HEK293T (cell line): ENCODE measurements at regions not wholly inside any gene's neighbourhood (a gene's known extent, or its start where the extent isn't known, plus 50 kb on each side); places are given as distances from the start of the nearest gene placed in this dataset.

Source experiments
- CTBP1 ChIP-seq: fragments of 450-650 bp; IDR thresholded peaks from 2 replicates; pipeline ENCODE4 v1.6.1; 2016; ENCODE audit warnings: borderline replicate concordance
- FOXA1 ChIP-seq: fragments of 450-650 bp; IDR thresholded peaks from 2 replicates; pipeline ENCODE4 v1.6.1; 2016; ENCODE audit warnings: mild to moderate bottlenecking
- FOXK2 ChIP-seq: fragments of 450-650 bp; IDR thresholded peaks from 2 replicates; pipeline ENCODE4 v1.6.1; 2016; ENCODE audit warnings: mild to moderate bottlenecking
- L3MBTL2 ChIP-seq: fragments of 450-650 bp; conservative IDR thresholded peaks from 2 replicates; pipeline ENCODE4 v1.6.1; 2016; ENCODE audit warnings: mild to moderate bottlenecking
- SP1 ChIP-seq: fragments of 450-650 bp; IDR thresholded peaks from 2 replicates; pipeline ENCODE4 v1.6.1; 2017
- SUZ12 ChIP-seq: fragments of 450-650 bp; IDR thresholded peaks from 2 replicates; pipeline ENCODE4 v1.6.1; 2016; ENCODE audit warnings: mild to moderate bottlenecking
- ZNF384 ChIP-seq: fragments of 450-650 bp; IDR thresholded peaks from 2 replicates; pipeline ENCODE4 v1.6.1; 2016

DNA sequence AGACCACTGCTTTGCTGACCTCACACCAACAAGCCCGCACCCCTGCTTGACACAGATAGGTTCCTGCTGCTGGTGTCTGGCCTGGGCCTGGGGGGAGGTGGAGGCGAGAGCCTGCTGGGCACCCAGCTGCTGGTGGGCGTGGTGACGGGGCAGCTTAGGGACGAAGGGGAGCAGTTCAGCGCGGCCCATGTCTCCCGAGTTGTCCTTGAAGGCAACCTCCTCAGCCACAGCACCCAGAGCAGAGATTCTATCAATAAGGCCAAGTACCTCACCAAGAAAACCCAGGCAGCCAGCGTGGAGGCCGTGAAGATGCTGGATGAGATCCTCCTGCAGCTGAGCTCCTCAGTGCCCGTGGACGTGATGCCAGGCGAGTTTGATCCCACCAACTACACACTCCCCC, 313.3 kb downstream of the NR2F1-AS1 start:
- no peak for TF ChIP-seq SP1
- no peak for TF ChIP-seq FOXA1
- TF ChIP-seq SUZ12, result no peak
- no peak for TF ChIP-seq L3MBTL2
- TF ChIP-seq CTBP1, result no peak
- TF ChIP-seq ZNF384, result no peak
- TF ChIP-seq FOXK2, result no peak
